ENCODE measurements at regions not wholly inside any gene's neighbourhood (a gene's known extent, or its start where the extent isn't known, plus 50 kb on each side); places are given as distances from the start of the nearest gene placed in this dataset.

DNA sequence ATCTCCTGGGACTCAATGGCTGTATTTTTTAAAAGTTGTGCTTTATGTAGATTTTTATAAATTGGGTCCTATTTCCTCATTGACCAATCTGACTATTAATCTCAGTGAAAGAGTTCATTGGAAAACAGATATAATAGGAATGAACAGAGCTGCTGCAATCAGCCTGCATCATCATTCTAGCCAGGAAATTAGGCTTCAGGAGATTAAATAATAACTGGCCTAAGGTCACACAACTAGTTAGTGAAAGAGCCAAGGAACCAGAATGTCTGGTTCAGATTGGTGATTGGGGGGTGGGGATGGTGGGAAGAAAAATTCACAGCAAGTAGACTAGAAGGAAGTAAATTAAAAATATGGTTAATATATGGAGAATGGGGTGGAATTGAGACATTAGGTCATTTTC lies 180.9 kb upstream of the ROPN1 start:
- TF ChIP-seq, protein P1, sequence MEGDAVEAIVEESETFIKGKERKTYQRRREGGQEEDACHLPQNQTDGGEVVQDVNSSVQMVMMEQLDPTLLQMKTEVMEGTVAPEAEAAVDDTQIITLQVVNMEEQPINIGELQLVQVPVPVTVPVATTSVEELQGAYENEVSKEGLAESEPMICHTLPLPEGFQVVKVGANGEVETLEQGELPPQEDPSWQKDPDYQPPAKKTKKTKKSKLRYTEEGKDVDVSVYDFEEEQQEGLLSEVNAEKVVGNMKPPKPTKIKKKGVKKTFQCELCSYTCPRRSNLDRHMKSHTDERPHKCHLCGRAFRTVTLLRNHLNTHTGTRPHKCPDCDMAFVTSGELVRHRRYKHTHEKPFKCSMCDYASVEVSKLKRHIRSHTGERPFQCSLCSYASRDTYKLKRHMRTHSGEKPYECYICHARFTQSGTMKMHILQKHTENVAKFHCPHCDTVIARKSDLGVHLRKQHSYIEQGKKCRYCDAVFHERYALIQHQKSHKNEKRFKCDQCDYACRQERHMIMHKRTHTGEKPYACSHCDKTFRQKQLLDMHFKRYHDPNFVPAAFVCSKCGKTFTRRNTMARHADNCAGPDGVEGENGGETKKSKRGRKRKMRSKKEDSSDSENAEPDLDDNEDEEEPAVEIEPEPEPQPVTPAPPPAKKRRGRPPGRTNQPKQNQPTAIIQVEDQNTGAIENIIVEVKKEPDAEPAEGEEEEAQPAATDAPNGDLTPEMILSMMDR (IDR thresholded peaks at IDR 0.05; ENCODE audit: low read length), result no peak
- TF ChIP-seq EZH2 (optimal IDR thresholded peaks at IDR 0.05; ENCODE audit: low read depth, low read length), result no peak
- TF ChIP-seq EZH2phosphoT487 (IDR thresholded peaks at IDR 0.05; ENCODE audit: low read length), result no peak
